Kidney epithelial cell (primary cell): ENCODE measurements at regions not wholly inside any gene's neighbourhood (a gene's known extent, or its start where the extent isn't known, plus 50 kb on each side); places are given as distances from the start of the nearest gene placed in this dataset.

ENCODE experiments used
- DNase-seq: peaks from one replicate; pipeline ENCODE4 v3.0.0-alpha.2; 2010; ENCODE audit warnings: low read depth
- H3K27me3 ChIP-seq: 2 replicates; pipeline ENCODE4 v1.6.0; 2011; ENCODE audit warnings: low read length; ENCODE audit not compliant: control insufficient read depth, insufficient read depth
- H3K36me3 ChIP-seq: 2 replicates; pipeline ENCODE4 v1.5.1; 2011; ENCODE audit warnings: low read length; ENCODE audit not compliant: control insufficient read depth, insufficient read depth
- H3K4me3 ChIP-seq: 2 replicates; pipeline ENCODE4 v1.5.1; 2011; ENCODE audit warnings: low read depth, mild to moderate bottlenecking, control low read depth, low read length
- CTCF ChIP-seq: IDR thresholded peaks from 2 replicates; pipeline ENCODE4 v1.5.1; 2011; ENCODE audit warnings: mild to moderate bottlenecking, moderate library complexity, low read length, control low read depth, inconsistent platforms; ENCODE audit not compliant: insufficient read depth, poor library complexity, severe bottlenecking

GRCh38 chr2:208552943-208553342 lies 146.4 kb downstream of the PTH2R start:
- DNase-seq, result no peak
- Histone ChIP-seq H3K27me3 (no peaks in the 10 kb centered on the region), H3K4me3 (no peak overlapping the region), H3K36me3 (no peaks in the 10 kb centered on the region)
- no peak for TF ChIP-seq CTCF

- H3K27me3 ChIP-seq, result no peaks in the 10 kb centered on the region
- no peak overlapping the region for H3K4me3 ChIP-seq
- TF ChIP-seq CTCF, result no peak
- no peak for DNase-seq
- H3K36me3 ChIP-seq, result no peaks in the 10 kb centered on the region
Observed at GRCh38 chr2:208556983-208557484, 150.4 kb downstream of the PTH2R start.

- H3K4me3 ChIP-seq, result no peak overlapping the region
- no peak for TF ChIP-seq CTCF
- no peaks in the 10 kb centered on the region for H3K27me3 ChIP-seq
Observed at GRCh38 chr2:208565690-208566416, 159.3 kb downstream of the PTH2R start.

GRCh38 chr2:208568203-208568602 lies 161.6 kb downstream of the PTH2R start:
- TF ChIP-seq CTCF, result no peak
- no peak for DNase-seq
- no peaks in the 10 kb centered on the region for H3K27me3 ChIP-seq
- H3K4me3 ChIP-seq, result no peak overlapping the region
- no peaks in the 10 kb centered on the region for H3K36me3 ChIP-seq

More at GRCh38 chr2:208565690-208566416, 159.3 kb downstream of the PTH2R start:
- no peak for DNase-seq
- H3K36me3 ChIP-seq, result no peaks in the 10 kb centered on the region

- Histone ChIP-seq H3K36me3 (no peaks in the 10 kb centered on the region), H3K27me3 (no peaks in the 10 kb centered on the region), H3K4me3 (no peak overlapping the region)
- no peak for DNase-seq
- no peak for TF ChIP-seq CTCF
Observed at GRCh38 chr2:208570066-208570465, 163.5 kb downstream of the PTH2R start.
